ENCODE measurements at regions not wholly inside any gene's neighbourhood (a gene's known extent, or its start where the extent isn't known, plus 50 kb on each side); places are given as distances from the start of the nearest gene placed in this dataset.
"Not testable (repeated sequence)": the region's sequence is repeated elsewhere in the genome, so short reads cannot be mapped to it uniquely, and the experiment has no call there.

DNA sequence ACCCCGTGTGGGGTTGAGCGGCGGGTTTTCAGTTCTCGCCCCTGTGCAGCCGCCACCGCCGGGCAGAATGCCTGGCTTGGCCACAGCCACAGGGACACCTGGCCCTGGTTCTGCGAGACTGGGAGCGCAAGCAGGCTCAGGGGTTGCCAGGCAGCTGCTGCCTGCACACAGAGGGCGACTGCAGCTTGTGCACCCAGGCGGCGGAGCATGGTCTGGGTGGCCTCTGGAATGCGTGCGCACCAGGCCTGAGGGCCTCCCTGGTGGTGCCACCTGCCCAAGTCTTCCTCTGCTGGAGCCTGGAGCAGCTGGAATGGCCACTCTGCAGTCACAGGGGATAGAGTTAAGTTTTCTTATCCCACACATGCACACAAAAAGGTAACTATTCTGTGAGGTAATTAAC, 80.4 kb upstream of the ZNG1F start:
- not testable (repeated sequence) for TF ChIP-seq CTCF (IDR thresholded peaks at IDR 0.05)
- TF ChIP-seq, protein P1, sequence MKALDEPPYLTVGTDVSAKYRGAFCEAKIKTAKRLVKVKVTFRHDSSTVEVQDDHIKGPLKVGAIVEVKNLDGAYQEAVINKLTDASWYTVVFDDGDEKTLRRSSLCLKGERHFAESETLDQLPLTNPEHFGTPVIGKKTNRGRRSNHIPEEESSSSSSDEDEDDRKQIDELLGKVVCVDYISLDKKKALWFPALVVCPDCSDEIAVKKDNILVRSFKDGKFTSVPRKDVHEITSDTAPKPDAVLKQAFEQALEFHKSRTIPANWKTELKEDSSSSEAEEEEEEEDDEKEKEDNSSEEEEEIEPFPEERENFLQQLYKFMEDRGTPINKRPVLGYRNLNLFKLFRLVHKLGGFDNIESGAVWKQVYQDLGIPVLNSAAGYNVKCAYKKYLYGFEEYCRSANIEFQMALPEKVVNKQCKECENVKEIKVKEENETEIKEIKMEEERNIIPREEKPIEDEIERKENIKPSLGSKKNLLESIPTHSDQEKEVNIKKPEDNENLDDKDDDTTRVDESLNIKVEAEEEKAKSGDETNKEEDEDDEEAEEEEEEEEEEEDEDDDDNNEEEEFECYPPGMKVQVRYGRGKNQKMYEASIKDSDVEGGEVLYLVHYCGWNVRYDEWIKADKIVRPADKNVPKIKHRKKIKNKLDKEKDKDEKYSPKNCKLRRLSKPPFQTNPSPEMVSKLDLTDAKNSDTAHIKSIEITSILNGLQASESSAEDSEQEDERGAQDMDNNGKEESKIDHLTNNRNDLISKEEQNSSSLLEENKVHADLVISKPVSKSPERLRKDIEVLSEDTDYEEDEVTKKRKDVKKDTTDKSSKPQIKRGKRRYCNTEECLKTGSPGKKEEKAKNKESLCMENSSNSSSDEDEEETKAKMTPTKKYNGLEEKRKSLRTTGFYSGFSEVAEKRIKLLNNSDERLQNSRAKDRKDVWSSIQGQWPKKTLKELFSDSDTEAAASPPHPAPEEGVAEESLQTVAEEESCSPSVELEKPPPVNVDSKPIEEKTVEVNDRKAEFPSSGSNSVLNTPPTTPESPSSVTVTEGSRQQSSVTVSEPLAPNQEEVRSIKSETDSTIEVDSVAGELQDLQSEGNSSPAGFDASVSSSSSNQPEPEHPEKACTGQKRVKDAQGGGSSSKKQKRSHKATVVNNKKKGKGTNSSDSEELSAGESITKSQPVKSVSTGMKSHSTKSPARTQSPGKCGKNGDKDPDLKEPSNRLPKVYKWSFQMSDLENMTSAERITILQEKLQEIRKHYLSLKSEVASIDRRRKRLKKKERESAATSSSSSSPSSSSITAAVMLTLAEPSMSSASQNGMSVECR (CRISPR knock-in tag; IDR thresholded peaks at IDR 0.05; ENCODE audit: borderline replicate concordance): not testable (repeated sequence)

All from WTC11 (cell line).